B cell (primary cell): ENCODE measurements at regions not wholly inside any gene's neighbourhood (a gene's known extent, or its start where the extent isn't known, plus 50 kb on each side); places are given as distances from the start of the nearest gene placed in this dataset.

Experiments used
- ATAC-seq: fragments of 200-7000 bp; cut with Tn5 transposase; one replicate; pipeline ENCODE4 v1.10.0; 2021; ENCODE audit warnings: low read depth, mild to moderate bottlenecking, moderate number of reproducible peaks, moderate library complexity
- CTCF ChIA-PET: fragments of 350-600 bp; sonication (Branson Sonifier 250); formaldehyde crosslinking; loops from one replicate; lab custom pipeline; 2021; ENCODE audit warnings: antibody characterized with exemption, inconsistent platforms; lab: Charles Lee
- POLR2A ChIA-PET: fragments of 350-600 bp; sonication (Branson Sonifier 250); formaldehyde crosslinking; loops from one replicate; lab custom pipeline; 2021; ENCODE audit warnings: antibody characterized with exemption; lab: Charles Lee
- DNase-seq: peaks from one replicate; pipeline ENCODE4 v3.0.0; 2013
- H2AFZ ChIP-seq: 2 replicates; pipeline ENCODE4 v1.6.1; 2012; ENCODE audit warnings: mild to moderate bottlenecking, low read depth, low read length; ENCODE audit not compliant: insufficient read depth, poor library complexity, severe bottlenecking
- H3K27ac ChIP-seq, 2 donors: 1 replicate in 1 of 2; 2 replicates in 1 of 2; pipeline ENCODE4 v1.5.1; 2012 to 2013; ENCODE audit warnings: low read length in 2 of 2, mild to moderate bottlenecking in 2 of 2, moderate library complexity in 1 of 2
- H3K27me3 ChIP-seq, 4 experiments: fragments of 200-600 bp in 1 of 4; sonication (generic) in 1 of 4; replicated peaks in 1 of 4; 1 replicate in 2 of 4; 2 replicates in 2 of 4; pipeline versions ENCODE4 v1.6.1 to v1.7.0; 2013 to 2016; ENCODE audit warnings: low read length in 3 of 4, mild to moderate bottlenecking in 2 of 4, mixed read lengths in 1 of 4, moderate library complexity in 1 of 4; ENCODE audit not compliant: insufficient read depth in 4 of 4, control insufficient read depth in 3 of 4; ENCODE audit errors: control extremely low read depth in 1 of 4
- H3K36me3 ChIP-seq, 2 experiments: replicated peaks in 1 of 2; 1 replicate in 1 of 2; 2 replicates in 1 of 2; pipeline versions ENCODE4 v1.6.1 to v1.7.1; 2013; ENCODE audit warnings: low read length in 1 of 2; ENCODE audit not compliant: insufficient read depth in 2 of 2, control insufficient read depth in 1 of 2; ENCODE audit errors: control extremely low read depth in 1 of 2, extremely low read depth in 1 of 2
- H3K4me1 ChIP-seq, 2 donors: fragments of 200-600 bp in 1 of 2; sonication (generic) in 1 of 2; 1 replicate in 1 of 2; 2 replicates in 1 of 2; pipeline versions ENCODE4 v1.5.1 to v1.6.1; 2013 to 2017; ENCODE audit warnings: low read length in 2 of 2; ENCODE audit not compliant: control insufficient read depth in 2 of 2, insufficient read depth in 2 of 2
- H3K4me2 ChIP-seq: replicated peaks from 2 replicates; pipeline ENCODE3; 2012; ENCODE audit warnings: mild to moderate bottlenecking, low read depth, low read length; ENCODE audit not compliant: poor library complexity, severe bottlenecking
- H3K4me3 ChIP-seq, 5 experiments: fragments of 200-600 bp in 1 of 5; sonication (generic) in 1 of 5; 1 replicate in 3 of 5; 2 replicates in 2 of 5; pipeline versions ENCODE4 v1.5.1 to v1.7.0; 2011 to 2016; ENCODE audit warnings: low read length in 4 of 5, mild to moderate bottlenecking in 4 of 5, low read depth in 2 of 5, control low read depth in 1 of 5, moderate library complexity in 1 of 5; ENCODE audit not compliant: insufficient read depth in 1 of 5; ENCODE audit errors: control extremely low read depth in 1 of 5, extremely low read depth in 1 of 5
- H3K79me2 ChIP-seq: fragments of 200-600 bp; sonication (generic); one replicate; pipeline ENCODE4 v1.6.0; 2016; ENCODE audit warnings: low read length; ENCODE audit not compliant: control insufficient read depth, insufficient read depth
- H3K9ac ChIP-seq: fragments of 200-600 bp; sonication (generic); 2 replicates; pipeline ENCODE4 v1.6.1; 2017; ENCODE audit warnings: mild to moderate bottlenecking, low read length, moderate library complexity
- H3K9me3 ChIP-seq, 3 donors: one replicate each; pipeline versions ENCODE4 v1.6.1 to v1.7.1; 2013; ENCODE audit warnings: low read length in 2 of 3; ENCODE audit not compliant: control insufficient read depth in 2 of 3, insufficient read depth in 1 of 3; ENCODE audit errors: control extremely low read depth in 1 of 3
- H4K20me1 ChIP-seq: 2 replicates; pipeline ENCODE4 v1.6.0; 2012; ENCODE audit warnings: mild to moderate bottlenecking, low read length; ENCODE audit not compliant: insufficient read depth, control insufficient read depth, poor library complexity, severe bottlenecking
- H3K27ac Mint-ChIP-seq: one replicate; pipeline ENCODE4 v1.8.0; 2021; ENCODE audit warnings: mixed read lengths
- H3K27me3 Mint-ChIP-seq: one replicate; pipeline ENCODE4 v1.8.0; 2021; ENCODE audit warnings: mixed read lengths
- H3K4me1 Mint-ChIP-seq: one replicate; pipeline ENCODE4 v1.8.0; 2021; ENCODE audit warnings: mixed read lengths
- H3K4me3 Mint-ChIP-seq: one replicate; pipeline ENCODE4 v1.8.0; 2021; ENCODE audit warnings: mixed read lengths
- H3K9me3 Mint-ChIP-seq: one replicate; pipeline ENCODE4 v1.8.0; 2022; ENCODE audit warnings: mixed read lengths; ENCODE audit not compliant: insufficient read depth
- EZH2 ChIP-seq: IDR thresholded peaks from 2 replicates; pipeline ENCODE4 v1.6.1; 2012; ENCODE audit warnings: borderline replicate concordance, low read depth, mild to moderate bottlenecking, moderate library complexity, low read length; ENCODE audit not compliant: insufficient read depth, poor library complexity, severe bottlenecking
- WGBS: methylation state at CpG from one replicate; pipeline ENCODE4 v1.1.5; 2013; ENCODE audit warnings: missing lambda C conversion rate; ENCODE audit not compliant: insufficient coverage; 5-methylcytosine and 5-hydroxymethylcytosine counted together
- intact Hi-C: fragments of 100-400 bp; cut with micrococcal nuclease; formaldehyde crosslinking; loops from one replicate; pipeline ENCODE4 v1.10.0; 2022
- TF ChIP-seq, protein P1 (sequence below): fragments of 200-600 bp; IDR thresholded peaks from one replicate; pipeline ENCODE4 v1.8.0; 2022; ENCODE audit warnings: antibody characterized with exemption, mild to moderate bottlenecking

DNA sequence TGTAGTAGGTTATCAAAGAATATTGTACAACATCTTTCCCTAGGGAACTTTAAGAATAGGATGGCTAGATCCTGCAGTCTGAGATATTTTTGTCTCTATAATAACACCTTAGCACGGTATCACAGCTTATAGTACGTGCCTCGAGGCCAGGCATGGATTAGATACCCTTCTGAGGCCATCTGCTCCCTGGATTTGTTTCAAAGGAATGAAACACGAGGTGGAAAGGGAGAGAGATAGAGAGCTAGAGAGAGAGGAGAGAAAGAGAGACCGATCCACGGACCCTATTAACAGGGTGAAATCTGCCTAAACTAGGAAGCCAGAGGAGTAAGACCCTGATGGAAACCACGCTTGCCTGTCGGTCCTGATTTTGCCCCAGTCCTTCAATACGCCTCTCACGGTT, 92.5 kb downstream of the CD83 start:
- Histone ChIP-seq H3K4me1 (peaks cover 30 to 33% of the 10 kb centered on the region in 2 donors), H3K9ac (peak overlapping the region; percentile 79), H4K20me1 (no peaks in the 10 kb centered on the region), H2AFZ (peak overlapping the region; percentile 84), H3K9me3 (no peaks in the 10 kb centered on the region), H3K36me3 (no peaks in the 10 kb centered on the region), H3K4me3 (peak overlapping the region in 4 of 5 experiments; percentile 82 to 92 (median 86)), H3K27ac (peak overlapping the region; percentile 92 to 97), H3K27me3 (no peaks in the 10 kb centered on the region), H3K4me2 (peak overlapping the region; percentile 96), H3K79me2 (no peaks in the 10 kb centered on the region)
- Mint-ChIP-seq H3K4me3 (peak overlapping the region; percentile 70), H3K4me1 (peaks cover 42% of the 10 kb centered on the region), H3K9me3 (no peaks in the 10 kb centered on the region), H3K27me3 (no peaks in the 10 kb centered on the region), H3K27ac (peak overlapping the region; percentile 74)
- CTCF ChIA-PET, result interaction anchor here (0.8 to 2.8 kb wide), 9 partner anchors 301 to 1413 kb away, joined by 3 to 15 read pairs (median 3); no protein-coding TSS in a partner anchor
- 85% methylated on average over 4 of the region's 10 CpGs for WGBS
- no peak for DNase-seq
- POLR2A ChIA-PET, result interaction anchor here (0.6 to 1.6 kb wide), 2 partner anchors 55 to 87 kb away, joined by 3 to 7 read pairs; no protein-coding TSS in a partner anchor
- intact Hi-C loops, result loop anchor here (2.0 to 5.0 kb wide), 3 partner anchors 67 to 507 kb away; no protein-coding TSS in a partner anchor
- no peak for TF ChIP-seq EZH2
- TF ChIP-seq, protein P1, sequence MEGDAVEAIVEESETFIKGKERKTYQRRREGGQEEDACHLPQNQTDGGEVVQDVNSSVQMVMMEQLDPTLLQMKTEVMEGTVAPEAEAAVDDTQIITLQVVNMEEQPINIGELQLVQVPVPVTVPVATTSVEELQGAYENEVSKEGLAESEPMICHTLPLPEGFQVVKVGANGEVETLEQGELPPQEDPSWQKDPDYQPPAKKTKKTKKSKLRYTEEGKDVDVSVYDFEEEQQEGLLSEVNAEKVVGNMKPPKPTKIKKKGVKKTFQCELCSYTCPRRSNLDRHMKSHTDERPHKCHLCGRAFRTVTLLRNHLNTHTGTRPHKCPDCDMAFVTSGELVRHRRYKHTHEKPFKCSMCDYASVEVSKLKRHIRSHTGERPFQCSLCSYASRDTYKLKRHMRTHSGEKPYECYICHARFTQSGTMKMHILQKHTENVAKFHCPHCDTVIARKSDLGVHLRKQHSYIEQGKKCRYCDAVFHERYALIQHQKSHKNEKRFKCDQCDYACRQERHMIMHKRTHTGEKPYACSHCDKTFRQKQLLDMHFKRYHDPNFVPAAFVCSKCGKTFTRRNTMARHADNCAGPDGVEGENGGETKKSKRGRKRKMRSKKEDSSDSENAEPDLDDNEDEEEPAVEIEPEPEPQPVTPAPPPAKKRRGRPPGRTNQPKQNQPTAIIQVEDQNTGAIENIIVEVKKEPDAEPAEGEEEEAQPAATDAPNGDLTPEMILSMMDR, result no peak
- no peak for ATAC-seq
